Stomach (tissue), 4 donors: ENCODE measurements at regions not wholly inside any gene's neighbourhood (a gene's known extent, or its start where the extent isn't known, plus 50 kb on each side); places are given as distances from the start of the nearest gene placed in this dataset.

Source experiments
- CTCF ChIP-seq, 7 experiments: fragments of 450-650 bp in 4 of 7; fragments of 200-600 bp in 3 of 7; sonication (generic) in 3 of 7; IDR thresholded peaks; one replicate each; pipeline ENCODE4 v1.5.1; 2016 to 2019; ENCODE audit warnings: antibody characterized with exemption in 7 of 7, control low read depth in 2 of 7, mild to moderate bottlenecking in 1 of 7
- EP300 ChIP-seq: sonication (generic); formaldehyde crosslinking; IDR thresholded peaks from one replicate; pipeline ENCODE4 v1.6.1; 2017; ENCODE audit warnings: antibody characterized with exemption
- POLR2AphosphoS5 ChIP-seq, 3 donors: sonication (generic); formaldehyde crosslinking; IDR thresholded peaks; one replicate each; pipeline ENCODE4 v1.6.1; 2016; ENCODE audit warnings: antibody characterized with exemption in 3 of 3

- TF ChIP-seq CTCF (IDR thresholded peaks at IDR 0.05) = no peak
- no peak for TF ChIP-seq POLR2AphosphoS5 (IDR thresholded peaks at IDR 0.05)
- TF ChIP-seq EP300 = no peak
These were observed 267.3 kb upstream of the CDH6 start for GRCh38 chr5:30926218-30926617.
